ENCODE measurements at regions not wholly inside any gene's neighbourhood (a gene's known extent, or its start where the extent isn't known, plus 50 kb on each side); places are given as distances from the start of the nearest gene placed in this dataset.

DNA sequence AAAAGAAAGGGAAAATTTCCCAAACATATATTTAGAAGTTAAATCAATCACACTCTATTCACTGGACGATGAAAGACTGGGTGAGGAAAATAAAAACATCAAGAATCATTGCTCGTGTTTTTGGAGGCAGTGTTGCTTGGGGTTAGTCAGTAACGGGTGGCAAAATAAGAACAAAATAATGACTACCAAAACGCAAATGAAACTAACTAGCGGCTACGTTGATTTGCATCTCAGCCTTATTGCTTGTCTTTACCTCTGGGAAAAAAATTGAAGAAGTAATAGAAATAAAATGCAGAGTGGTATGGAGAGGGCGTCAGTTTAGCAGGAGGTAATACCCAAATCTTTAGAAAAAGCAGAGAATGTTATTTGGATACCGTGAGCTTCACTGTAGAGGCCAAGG lies 86.4 kb upstream of the SORBS2 start:
- H3K9me3 ChIP-seq (ENCODE audit: control insufficient read depth in 2 of 2, insufficient read depth in 1 of 2, low read length in 1 of 2): no peaks in the 10 kb centered on the region
- WGBS: 78% methylated on average over 8 of the region's 8 CpGs
- H3K27ac ChIP-seq (ENCODE audit: low read depth in 1 of 2, low read length in 1 of 2): no peak overlapping the region
- DNase-seq (ENCODE audit: low read depth in 6 of 9, low spot score in 9 of 9): no peak
- no peaks in the 10 kb centered on the region for H3K36me3 ChIP-seq (ENCODE audit: control insufficient read depth in 2 of 2, insufficient read depth in 2 of 2, low read length in 1 of 2)
- H3K4me1 ChIP-seq (ENCODE audit: control insufficient read depth in 2 of 2, insufficient read depth in 2 of 2, low read length in 2 of 2): peaks cover 0 to 9% of the 10 kb centered on the region in 2 donors
- H3K4me3 ChIP-seq (ENCODE audit: low read length in 2 of 2): no peak overlapping the region
- H3K27me3 ChIP-seq (ENCODE audit: control insufficient read depth in 2 of 2, insufficient read depth in 1 of 2, low read length in 1 of 2): no peaks in the 10 kb centered on the region

DNA sequence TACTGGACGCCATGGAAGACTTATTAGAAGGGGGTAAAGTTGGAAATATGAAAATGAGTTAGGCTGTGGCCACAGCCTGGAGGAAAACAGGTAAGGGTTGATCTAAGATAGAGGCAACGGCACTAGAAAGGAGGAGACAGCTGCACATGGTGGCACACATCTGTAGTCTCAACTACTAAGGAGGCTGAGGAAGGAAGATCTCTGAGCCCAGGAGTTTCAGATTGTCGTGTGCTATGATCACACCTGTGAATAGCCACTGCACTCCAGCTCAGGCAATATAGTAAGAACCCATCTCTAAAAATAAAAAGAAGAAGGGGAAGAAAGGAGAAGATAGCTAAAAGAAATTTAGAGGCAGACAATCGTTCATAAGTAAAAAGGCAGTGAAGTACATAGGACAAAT lies 87.8 kb upstream of the SORBS2 start:
- DNase-seq (ENCODE audit: low read depth in 6 of 9, low spot score in 9 of 9): no peak
- Histone ChIP-seq H3K36me3 (ENCODE audit: control insufficient read depth in 2 of 2, insufficient read depth in 2 of 2, low read length in 1 of 2) (no peaks in the 10 kb centered on the region), H3K4me3 (ENCODE audit: low read length in 2 of 2) (no peak overlapping the region), H3K27me3 (ENCODE audit: control insufficient read depth in 2 of 2, insufficient read depth in 1 of 2, low read length in 1 of 2) (no peaks in the 10 kb centered on the region), H3K4me1 (ENCODE audit: control insufficient read depth in 2 of 2, insufficient read depth in 2 of 2, low read length in 2 of 2) (peaks cover 0 to 9% of the 10 kb centered on the region in 2 donors), H3K9me3 (ENCODE audit: control insufficient read depth in 2 of 2, insufficient read depth in 1 of 2, low read length in 1 of 2) (no peaks in the 10 kb centered on the region), H3K27ac (ENCODE audit: low read depth in 1 of 2, low read length in 1 of 2) (no peak overlapping the region)
- WGBS: 78% methylated on average over 4 of the region's 4 CpGs

DNA sequence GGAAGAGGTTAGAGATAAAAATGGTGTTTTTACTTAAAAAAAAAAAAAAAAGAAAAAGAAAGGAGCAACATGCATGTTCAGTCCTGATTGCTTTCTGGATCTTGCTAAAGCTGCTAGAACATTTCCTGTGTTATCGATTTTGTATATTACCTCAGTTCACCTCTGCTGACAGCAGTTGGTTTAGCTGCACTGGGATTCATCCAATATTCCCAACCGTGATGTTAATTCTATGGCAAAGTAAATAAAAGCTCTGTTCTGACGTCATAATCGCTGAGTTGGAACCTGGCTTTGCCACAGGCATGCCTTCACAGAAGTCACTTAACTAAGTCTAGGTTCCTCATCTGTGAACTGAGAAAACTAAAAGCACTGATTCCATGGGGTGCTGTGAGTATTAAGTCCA lies 90.7 kb upstream of the SORBS2 start:
- H3K36me3 ChIP-seq (ENCODE audit: control insufficient read depth in 2 of 2, insufficient read depth in 2 of 2, low read length in 1 of 2): no peaks in the 10 kb centered on the region
- H3K27me3 ChIP-seq (ENCODE audit: control insufficient read depth in 2 of 2, insufficient read depth in 1 of 2, low read length in 1 of 2): no peaks in the 10 kb centered on the region
- no peak overlapping the region for H3K4me3 ChIP-seq (ENCODE audit: low read length in 2 of 2)
- H3K27ac ChIP-seq (ENCODE audit: low read depth in 1 of 2, low read length in 1 of 2): no peak overlapping the region
- H3K9me3 ChIP-seq (ENCODE audit: control insufficient read depth in 2 of 2, insufficient read depth in 1 of 2, low read length in 1 of 2): no peaks in the 10 kb centered on the region
- 94% methylated on average over 4 of the region's 4 CpGs for WGBS
- DNase-seq (ENCODE audit: low read depth in 6 of 9, low spot score in 9 of 9): no peak
- H3K4me1 ChIP-seq (ENCODE audit: control insufficient read depth in 2 of 2, insufficient read depth in 2 of 2, low read length in 2 of 2): peaks cover 0 to 3% of the 10 kb centered on the region in 2 donors

DNA sequence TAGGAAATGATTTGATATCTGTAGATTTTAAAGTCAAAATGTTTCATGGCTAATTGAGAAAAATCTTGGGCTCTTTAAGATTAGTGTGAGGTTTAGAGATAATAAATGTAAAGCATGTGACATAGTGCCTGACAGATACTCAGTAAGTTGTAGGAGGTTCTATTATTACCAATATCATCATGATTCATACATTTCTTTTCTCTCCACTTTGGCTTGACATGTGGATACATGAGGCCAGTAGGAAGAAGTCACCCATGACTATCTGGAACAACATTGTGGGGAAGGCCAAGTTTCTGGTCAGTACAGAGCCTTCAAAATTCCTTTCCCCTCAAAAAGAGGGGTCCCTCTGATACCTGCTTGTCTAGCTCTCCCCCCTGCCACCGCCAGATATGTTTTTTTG lies 91.2 kb upstream of the SORBS2 start:
- no peak for DNase-seq (ENCODE audit: low read depth in 6 of 9, low spot score in 9 of 9)
- no peak overlapping the region for H3K27ac ChIP-seq (ENCODE audit: low read depth in 1 of 2, low read length in 1 of 2)
- H3K9me3 ChIP-seq (ENCODE audit: control insufficient read depth in 2 of 2, insufficient read depth in 1 of 2, low read length in 1 of 2): no peaks in the 10 kb centered on the region
- no peak overlapping the region for H3K4me3 ChIP-seq (ENCODE audit: low read length in 2 of 2)
- no peaks in the 10 kb centered on the region for H3K27me3 ChIP-seq (ENCODE audit: control insufficient read depth in 2 of 2, insufficient read depth in 1 of 2, low read length in 1 of 2)
- H3K4me1 ChIP-seq (ENCODE audit: control insufficient read depth in 2 of 2, insufficient read depth in 2 of 2, low read length in 2 of 2): peaks cover 0 to 3% of the 10 kb centered on the region in 2 donors
- WGBS: 97% methylated on average over 1 of the region's 1 CpG
- H3K36me3 ChIP-seq (ENCODE audit: control insufficient read depth in 2 of 2, insufficient read depth in 2 of 2, low read length in 1 of 2): no peaks in the 10 kb centered on the region

DNA sequence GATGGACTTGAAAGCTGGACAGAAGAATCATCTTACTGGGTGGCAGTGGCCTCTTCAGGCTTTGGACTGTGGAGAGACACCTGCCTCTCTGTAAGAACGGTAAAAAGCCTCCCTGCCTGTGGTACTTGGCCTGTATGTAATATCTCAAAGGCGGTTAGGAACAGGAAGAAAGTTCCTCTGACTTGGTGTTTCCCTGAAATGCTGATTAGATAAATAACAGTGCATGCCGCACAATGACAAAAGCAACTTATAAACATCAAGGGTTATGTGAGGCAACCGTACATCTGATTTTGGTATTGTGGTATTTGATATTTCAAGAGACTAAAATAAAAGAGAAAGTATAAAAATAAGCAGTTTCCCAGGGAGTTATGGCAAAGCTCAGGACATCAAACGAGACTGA lies 92.4 kb upstream of the SORBS2 start:
- H3K9me3 ChIP-seq (ENCODE audit: control insufficient read depth in 2 of 2, insufficient read depth in 1 of 2, low read length in 1 of 2): no peaks in the 10 kb centered on the region
- H3K36me3 ChIP-seq (ENCODE audit: control insufficient read depth in 2 of 2, insufficient read depth in 2 of 2, low read length in 1 of 2): no peaks in the 10 kb centered on the region
- H3K27ac ChIP-seq (ENCODE audit: low read depth in 1 of 2, low read length in 1 of 2): no peak overlapping the region
- H3K27me3 ChIP-seq (ENCODE audit: control insufficient read depth in 2 of 2, insufficient read depth in 1 of 2, low read length in 1 of 2): no peaks in the 10 kb centered on the region
- 58% methylated on average over 5 of the region's 5 CpGs for WGBS
- no peak overlapping the region for H3K4me3 ChIP-seq (ENCODE audit: low read length in 2 of 2)
- peaks cover 0 to 3% of the 10 kb centered on the region in 2 donors for H3K4me1 ChIP-seq (ENCODE audit: control insufficient read depth in 2 of 2, insufficient read depth in 2 of 2, low read length in 2 of 2)
- DNase-seq (ENCODE audit: low read depth in 6 of 9, low spot score in 9 of 9): peak in 1 of 9 donors; percentile 17

DNA sequence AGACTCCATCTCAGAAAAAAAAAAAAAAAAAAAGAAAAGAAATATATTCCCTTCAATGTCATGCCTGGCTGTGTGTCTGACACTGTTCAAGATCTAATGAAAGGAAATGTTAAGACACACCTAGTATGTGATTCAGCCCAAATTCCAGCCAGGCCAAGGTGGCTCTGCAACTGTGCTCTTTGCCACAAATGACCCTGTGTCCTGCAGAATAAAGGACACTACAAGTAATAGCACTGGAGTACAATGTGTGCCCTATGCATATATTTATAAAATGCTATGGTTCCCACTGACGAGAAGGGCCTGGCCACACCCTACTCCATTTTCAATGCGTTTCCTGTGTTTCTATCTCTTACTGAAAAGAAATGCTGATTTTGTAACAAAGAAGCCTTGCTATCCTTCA lies 98.0 kb upstream of the SORBS2 start:
- 98% methylated on average over 2 of the region's 2 CpGs for WGBS
- H3K4me3 ChIP-seq (ENCODE audit: low read length in 2 of 2): no peak overlapping the region
- H3K9me3 ChIP-seq (ENCODE audit: control insufficient read depth in 2 of 2, insufficient read depth in 1 of 2, low read length in 1 of 2): no peaks in the 10 kb centered on the region
- H3K27me3 ChIP-seq (ENCODE audit: control insufficient read depth in 2 of 2, insufficient read depth in 1 of 2, low read length in 1 of 2): no peaks in the 10 kb centered on the region
- no peaks in the 10 kb centered on the region for H3K36me3 ChIP-seq (ENCODE audit: control insufficient read depth in 2 of 2, insufficient read depth in 2 of 2, low read length in 1 of 2)
- no peak for DNase-seq (ENCODE audit: low read depth in 6 of 9, low spot score in 9 of 9)
- no peaks in the 10 kb centered on the region for H3K4me1 ChIP-seq (ENCODE audit: control insufficient read depth in 2 of 2, insufficient read depth in 2 of 2, low read length in 2 of 2)
- H3K27ac ChIP-seq (ENCODE audit: low read depth in 1 of 2, low read length in 1 of 2): no peak overlapping the region

DNA sequence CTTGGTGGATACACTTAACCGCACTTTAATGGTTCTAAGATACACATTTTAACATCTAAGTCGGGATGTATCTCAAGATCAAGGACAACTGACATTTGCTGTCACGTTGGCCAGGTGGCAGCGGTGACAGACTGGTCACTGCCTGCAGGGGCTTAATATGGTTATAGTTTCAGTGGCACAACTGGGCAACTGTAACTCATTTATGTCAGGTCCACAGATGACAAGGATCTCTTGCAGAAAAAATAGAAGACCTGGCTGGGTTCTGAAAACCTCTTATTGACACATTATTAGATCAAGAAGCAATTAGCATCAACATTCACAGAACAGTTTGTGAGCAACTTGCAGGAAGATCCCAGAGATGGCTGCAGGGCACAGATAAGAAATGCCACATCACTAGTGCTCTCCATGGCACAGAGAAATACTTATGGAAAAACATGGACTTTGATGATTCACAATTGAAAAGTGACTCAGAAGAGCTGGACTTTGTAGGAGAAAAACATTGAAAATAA lies 99.6 kb upstream of the SORBS2 start:
- DNase-seq (ENCODE audit: low read depth in 6 of 9, low spot score in 9 of 9): no peak
- no peaks in the 10 kb centered on the region for H3K9me3 ChIP-seq (ENCODE audit: control insufficient read depth in 2 of 2, insufficient read depth in 1 of 2, low read length in 1 of 2)
- no peak overlapping the region for H3K27ac ChIP-seq (ENCODE audit: low read depth in 1 of 2, low read length in 1 of 2)
- H3K4me1 ChIP-seq (ENCODE audit: control insufficient read depth in 2 of 2, insufficient read depth in 2 of 2, low read length in 2 of 2): no peaks in the 10 kb centered on the region
- 95% methylated on average over 4 of the region's 4 CpGs for WGBS
- no peaks in the 10 kb centered on the region for H3K27me3 ChIP-seq (ENCODE audit: control insufficient read depth in 2 of 2, insufficient read depth in 1 of 2, low read length in 1 of 2)
- H3K36me3 ChIP-seq (ENCODE audit: control insufficient read depth in 2 of 2, insufficient read depth in 2 of 2, low read length in 1 of 2): no peaks in the 10 kb centered on the region
- no peak overlapping the region for H3K4me3 ChIP-seq (ENCODE audit: low read length in 2 of 2)

DNA sequence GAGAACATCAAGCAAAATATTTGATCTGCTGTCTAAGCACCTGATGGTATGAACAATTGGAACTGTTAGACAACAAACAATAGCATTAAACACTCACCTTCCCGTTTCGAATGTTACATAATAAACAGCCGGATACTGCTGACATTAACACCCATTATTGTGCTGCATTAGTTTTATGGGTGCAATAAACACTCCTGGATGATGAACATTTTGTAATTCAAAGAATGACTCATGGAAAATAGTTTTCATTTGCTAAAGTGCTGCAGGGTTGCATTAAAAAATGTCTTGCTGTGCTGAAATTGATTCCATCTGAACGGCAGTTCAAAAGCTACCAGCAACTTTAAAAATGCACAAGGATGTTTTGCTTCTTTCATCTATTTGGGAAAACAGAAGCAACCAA lies 100.8 kb upstream of the SORBS2 start:
- Histone ChIP-seq H3K4me3 (ENCODE audit: low read length in 2 of 2) (no peak overlapping the region), H3K9me3 (ENCODE audit: control insufficient read depth in 2 of 2, insufficient read depth in 1 of 2, low read length in 1 of 2) (no peaks in the 10 kb centered on the region), H3K27ac (ENCODE audit: low read depth in 1 of 2, low read length in 1 of 2) (no peak overlapping the region), H3K36me3 (ENCODE audit: control insufficient read depth in 2 of 2, insufficient read depth in 2 of 2, low read length in 1 of 2) (no peaks in the 10 kb centered on the region), H3K27me3 (ENCODE audit: control insufficient read depth in 2 of 2, insufficient read depth in 1 of 2, low read length in 1 of 2) (no peaks in the 10 kb centered on the region), H3K4me1 (ENCODE audit: control insufficient read depth in 2 of 2, insufficient read depth in 2 of 2, low read length in 2 of 2) (no peaks in the 10 kb centered on the region)
- WGBS: 92% methylated on average over 4 of the region's 4 CpGs
- no peak for DNase-seq (ENCODE audit: low read depth in 6 of 9, low spot score in 9 of 9)

DNA sequence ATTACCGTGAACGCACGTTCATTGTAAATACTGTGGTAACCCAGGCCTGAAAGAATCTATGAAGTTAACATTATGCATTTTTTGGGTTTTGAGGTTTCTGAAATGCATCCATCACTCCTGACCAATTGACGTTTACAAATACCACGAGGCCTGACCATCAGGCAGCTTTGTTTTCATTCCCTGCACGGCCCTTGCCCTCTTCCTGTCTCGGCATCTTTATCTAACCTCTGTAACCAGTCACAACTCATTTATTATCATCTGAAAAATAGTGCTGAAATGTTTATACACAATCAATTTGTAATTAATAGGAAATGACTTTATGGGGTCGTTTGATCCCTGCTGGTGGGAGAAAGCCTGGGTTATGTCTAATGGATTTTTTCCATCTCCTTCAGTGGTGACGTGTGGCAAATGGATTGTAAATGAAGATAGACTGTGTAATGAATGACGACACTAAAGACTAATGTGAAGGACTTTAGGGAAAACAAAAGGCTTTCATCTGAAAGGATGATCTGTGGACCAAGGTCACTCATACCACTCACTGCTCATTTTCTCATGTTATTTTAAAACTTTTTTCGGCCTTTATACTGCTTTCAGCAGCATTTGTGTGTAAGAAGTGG lies 102.7 kb upstream of the SORBS2 start:
- WGBS: 91% methylated on average over 11 of the region's 11 CpGs
- Histone ChIP-seq H3K9me3 (ENCODE audit: control insufficient read depth in 2 of 2, insufficient read depth in 1 of 2, low read length in 1 of 2) (no peaks in the 10 kb centered on the region), H3K4me3 (ENCODE audit: low read length in 2 of 2) (no peak overlapping the region), H3K36me3 (ENCODE audit: control insufficient read depth in 2 of 2, insufficient read depth in 2 of 2, low read length in 1 of 2) (no peaks in the 10 kb centered on the region), H3K27ac (ENCODE audit: low read depth in 1 of 2, low read length in 1 of 2) (no peak overlapping the region), H3K27me3 (ENCODE audit: control insufficient read depth in 2 of 2, insufficient read depth in 1 of 2, low read length in 1 of 2) (no peaks in the 10 kb centered on the region), H3K4me1 (ENCODE audit: control insufficient read depth in 2 of 2, insufficient read depth in 2 of 2, low read length in 2 of 2) (no peaks in the 10 kb centered on the region)
- no peak for DNase-seq (ENCODE audit: low read depth in 6 of 9, low spot score in 9 of 9)

Measured in thymus (tissue), 11 donors.